Inferior parietal cortex (tissue), 1 donor: ENCODE measurements at regions not wholly inside any gene's neighbourhood (a gene's known extent, or its start where the extent isn't known, plus 50 kb on each side); places are given as distances from the start of the nearest gene placed in this dataset.

ENCODE experiments used
- DNase-seq: peaks from one replicate; pipeline ENCODE4 v3.0.0-alpha.2; 2016; ENCODE audit errors: extremely low spot score

DNA sequence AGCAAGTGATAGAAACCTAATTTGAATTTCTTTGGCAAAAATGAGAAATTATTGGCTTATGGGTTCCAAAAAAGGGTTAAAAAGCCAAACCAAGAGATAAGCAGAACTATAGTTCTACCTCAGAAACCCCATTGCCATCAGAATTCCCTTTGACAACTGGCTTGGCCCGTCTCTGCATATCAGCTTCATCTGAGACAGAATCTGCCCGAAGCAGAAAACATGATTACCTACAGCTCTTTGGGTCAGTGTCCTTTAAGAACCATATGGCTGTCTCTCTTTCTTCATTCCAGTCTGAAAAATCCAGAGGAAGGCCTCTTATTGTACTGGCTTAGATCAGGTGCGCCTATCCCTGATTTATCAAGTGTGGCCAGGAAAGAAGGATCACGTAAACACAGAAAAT is 49.8 kb upstream of the AGPS start:
- no peak for DNase-seq
